HCT116 (cell line): ENCODE measurements at regions not wholly inside any gene's neighbourhood (a gene's known extent, or its start where the extent isn't known, plus 50 kb on each side); places are given as distances from the start of the nearest gene placed in this dataset.

Source experiments
- ATAC-seq: fragments of 200-7000 bp; cut with Tn5 transposase; 2 replicates; pipeline ENCODE4 v1.9.1; 2020; ENCODE audit warnings: mild to moderate bottlenecking, moderate library complexity
- BruUV-seq: library from RNA; stranded (reverse); fragments of 400-500 nt; replicated peaks from 2 replicates; lab custom pipeline; 2021; lab: Mats Ljungman, UMichigan
- CTCF ChIA-PET: fragments of 300-600 bp; sonication (Branson Sonifier 250); formaldehyde crosslinking; loops from one replicate; lab custom pipeline; 2021; ENCODE audit warnings: antibody characterized with exemption; lab: Charles Lee
- POLR2A ChIA-PET: fragments of 300-600, 350-600 bp; sonication (Branson Sonifier 250); formaldehyde crosslinking; loops from one replicate; lab custom pipeline; 2021; ENCODE audit warnings: antibody characterized with exemption; lab: Charles Lee
- RAD21 ChIA-PET, 2 experiments: fragments of 300-600 bp; sonication (Branson Sonifier 250); formaldehyde crosslinking; loops; one replicate each; lab custom pipeline; 2023; ENCODE audit warnings: low total read pairs in 2 of 2; ENCODE audit not compliant: uncharacterized antibody in 2 of 2, unreplicated experiment in 2 of 2, low non-redundant PET in 1 of 2; lab: Charles Lee
- DNase-seq: peaks from one replicate; pipeline ENCODE4 v3.0.0-alpha.2; 2010; ENCODE audit warnings: low read depth, low spot score
- H2AFZ ChIP-seq: fragments of 200-600 bp; shearing (Covaris generic), sonication (generic); 2 replicates; pipeline ENCODE4 v1.6.1; 2017; ENCODE audit warnings: low read depth, mixed run types, mixed read lengths, antibody characterized with exemption, low read length; ENCODE audit not compliant: poor library complexity, severe bottlenecking
- H3K27ac ChIP-seq: 2 replicates; pipeline ENCODE4 v1.5.1; 2012; ENCODE audit warnings: low read depth, low read length
- H3K27me3 ChIP-seq: fragments of 200-600 bp; sonication (generic); 2 replicates; pipeline ENCODE4 v1.6.1; 2016; ENCODE audit warnings: mixed run types, low read length, mixed read lengths; ENCODE audit not compliant: insufficient read depth
- H3K36me3 ChIP-seq, 2 experiments: fragments of 200-500 bp in 1 of 2; fragments of 200-600 bp in 1 of 2; sonication (Bioruptor generic) in 1 of 2; sonication (generic) in 1 of 2; 2 replicates each; pipeline versions ENCODE4 v1.5.1 to v1.6.1; 2014 to 2016; ENCODE audit warnings: low read length in 2 of 2, inconsistent platforms in 1 of 2, mixed read lengths in 1 of 2, mixed run types in 1 of 2; ENCODE audit not compliant: insufficient read depth in 2 of 2, control insufficient read depth in 1 of 2
- H3K4me1 ChIP-seq, 2 experiments: fragments of 200-600 bp in 1 of 2; sonication (generic) in 1 of 2; 2 replicates each; pipeline versions ENCODE4 v1.5.1 to v1.6.1; 2012 to 2017; ENCODE audit warnings: low read length in 2 of 2, inconsistent platforms in 1 of 2, mild to moderate bottlenecking in 1 of 2, mixed read lengths in 1 of 2, mixed run types in 1 of 2, moderate library complexity in 1 of 2; ENCODE audit not compliant: insufficient read depth in 2 of 2, control insufficient read depth in 1 of 2
- H3K4me2 ChIP-seq: fragments of 200-600 bp; sonication (generic); 2 replicates; pipeline ENCODE4 v1.6.1; 2017; ENCODE audit warnings: mixed run types, low read length, mixed read lengths
- H3K4me3 ChIP-seq, 2 experiments: fragments of 200-600 bp in 1 of 2; sonication (generic) in 1 of 2; replicated peaks in 1 of 2; 2 replicates each; pipeline ENCODE4 v1.5.1; 2011 to 2016; ENCODE audit warnings: low read length in 2 of 2, control low read depth in 1 of 2, low read depth in 1 of 2, mild to moderate bottlenecking in 1 of 2, mixed read lengths in 1 of 2, mixed run types in 1 of 2
- H3K79me2 ChIP-seq: fragments of 200-600 bp; sonication (generic); 2 replicates; pipeline ENCODE4 v1.6.1; 2017; ENCODE audit warnings: mild to moderate bottlenecking, mixed run types, low read length, moderate library complexity, mixed read lengths; ENCODE audit not compliant: insufficient read depth
- H3K9ac ChIP-seq: fragments of 200-600 bp; sonication (generic); 2 replicates; pipeline ENCODE4 v1.6.1; 2016; ENCODE audit warnings: low read length, mixed read lengths
- H3K9me2 ChIP-seq: fragments of 200-600 bp; sonication (generic), shearing (Covaris generic); 2 replicates; pipeline ENCODE4 v1.6.1; 2017; ENCODE audit warnings: mixed run types, mild to moderate bottlenecking, moderate library complexity; ENCODE audit not compliant: insufficient read depth
- H3K9me3 ChIP-seq, 2 experiments: fragments of 200-500 bp in 1 of 2; fragments of 200-600 bp in 1 of 2; sonication (Bioruptor generic) in 1 of 2; sonication (generic) in 1 of 2; 2 replicates each; pipeline ENCODE4 v1.6.1; 2014 to 2017; ENCODE audit warnings: low read length in 2 of 2, mixed read lengths in 2 of 2, inconsistent platforms in 1 of 2, low read depth in 1 of 2, mild to moderate bottlenecking in 1 of 2, mixed run types in 1 of 2, moderate library complexity in 1 of 2; ENCODE audit not compliant: control insufficient read depth in 1 of 2, insufficient read depth in 1 of 2
- H4K20me1 ChIP-seq: fragments of 200-600 bp; sonication (generic), shearing (Covaris generic); 2 replicates; pipeline ENCODE4 v1.6.1; 2017; ENCODE audit warnings: mixed run types, mild to moderate bottlenecking, moderate library complexity; ENCODE audit not compliant: insufficient read depth
- ELF1 ChIP-seq: IDR thresholded peaks from 2 replicates; pipeline ENCODE4 v1.6.1; 2012; ENCODE audit warnings: low read depth, borderline replicate concordance
- EZH2 ChIP-seq: fragments of 200-600 bp; sonication (generic); IDR thresholded peaks from 2 replicates; pipeline ENCODE4 v1.6.1; 2017; ENCODE audit warnings: antibody characterized with exemption, mixed run types
- EZH2phosphoT487 ChIP-seq: fragments of 200-600 bp; IDR thresholded peaks from 2 replicates; pipeline ENCODE4 v1.6.1; 2018; ENCODE audit warnings: antibody characterized with exemption, borderline replicate concordance
- FOSL1 ChIP-seq: IDR thresholded peaks from 2 replicates; pipeline ENCODE4 v1.6.1; 2012; ENCODE audit warnings: low read depth
- JUND ChIP-seq: IDR thresholded peaks from 2 replicates; pipeline ENCODE4 v1.6.1; 2012
- POLR2A ChIP-seq: IDR thresholded peaks from 2 replicates; pipeline ENCODE4 v1.7.0; 2011; ENCODE audit warnings: borderline replicate concordance; ENCODE audit not compliant: insufficient read depth, insufficient read length; ENCODE audit errors: extremely low read depth
- POLR2AphosphoS5 ChIP-seq: IDR thresholded peaks from 2 replicates; pipeline ENCODE4 v1.6.1; 2011; ENCODE audit warnings: mild to moderate bottlenecking, low read depth, low read length, moderate library complexity
- RAD21 ChIP-seq: IDR thresholded peaks from 2 replicates; pipeline ENCODE4 v1.6.1; 2012; ENCODE audit warnings: low read depth, mild to moderate bottlenecking
- SP1 ChIP-seq: IDR thresholded peaks from 2 replicates; pipeline ENCODE4 v1.6.1; 2012; ENCODE audit warnings: low read depth
- SRF ChIP-seq: IDR thresholded peaks from 2 replicates; pipeline ENCODE4 v1.6.1; 2012; ENCODE audit warnings: low read depth
- YY1 ChIP-seq: IDR thresholded peaks from 2 replicates; pipeline ENCODE4 v1.6.1; 2011; ENCODE audit warnings: low read length, low read depth, moderate library complexity, mild to moderate bottlenecking; ENCODE audit not compliant: insufficient replicate concordance; ENCODE audit errors: extremely low read depth
- intact Hi-C: fragments of 100-400 bp; cut with micrococcal nuclease; formaldehyde crosslinking; loops from 2 replicates; pipeline ENCODE4 v1.10.0; 2022
- TF ChIP-seq, protein P1 (sequence below): IDR thresholded peaks from 2 replicates; pipeline ENCODE4 v1.6.1; 2011; ENCODE audit warnings: mild to moderate bottlenecking, low read length, moderate library complexity; ENCODE audit not compliant: insufficient replicate concordance; ENCODE audit errors: extremely low read depth

DNA sequence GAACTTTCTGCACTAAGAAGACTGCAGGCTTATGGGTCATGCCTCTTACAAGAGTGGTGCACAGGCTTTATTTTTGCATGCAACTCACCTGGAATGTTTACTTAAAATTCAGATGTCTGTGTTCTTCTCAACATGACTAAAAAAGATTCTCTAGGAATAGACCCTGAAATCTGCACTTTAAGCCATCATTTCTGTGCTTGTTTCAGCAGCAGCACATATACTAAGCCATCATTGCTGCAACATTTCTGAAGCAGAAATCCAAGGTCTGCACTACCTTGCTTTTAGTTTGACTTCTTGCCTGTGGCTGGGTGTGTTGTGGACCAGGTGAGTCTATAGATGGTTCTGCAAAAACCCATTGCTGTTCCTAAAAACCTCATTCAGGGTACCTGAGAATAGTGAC is 156.8 kb downstream of the CEP120 start:
- DNase-seq (no peak), ATAC-seq (no peak)
- H3K27ac ChIP-seq = no peak overlapping the region
- H3K9me2 ChIP-seq = no peaks in the 10 kb centered on the region
- H3K9me3 ChIP-seq = no peaks in the 10 kb centered on the region
- ChIA-PET POLR2A (no interaction called here), RAD21 (no interaction called here), CTCF (no interaction called here)
- no TSS peak for BruUV-seq
- H3K4me2 ChIP-seq = no peak overlapping the region
- no peaks in the 10 kb centered on the region for H3K27me3 ChIP-seq
- H3K4me3 ChIP-seq = no peak overlapping the region
- intact Hi-C loops = no loop called here
- H3K79me2 ChIP-seq = no peaks in the 10 kb centered on the region
- no peak for TF ChIP-seq EZH2phosphoT487
- TF ChIP-seq ELF1 = no peak
- TF ChIP-seq RAD21 = no peak
- no peak for TF ChIP-seq JUND
- TF ChIP-seq EZH2 = no peak
- no peak for TF ChIP-seq POLR2AphosphoS5
- TF ChIP-seq FOSL1 = no peak
- TF ChIP-seq, protein P1, sequence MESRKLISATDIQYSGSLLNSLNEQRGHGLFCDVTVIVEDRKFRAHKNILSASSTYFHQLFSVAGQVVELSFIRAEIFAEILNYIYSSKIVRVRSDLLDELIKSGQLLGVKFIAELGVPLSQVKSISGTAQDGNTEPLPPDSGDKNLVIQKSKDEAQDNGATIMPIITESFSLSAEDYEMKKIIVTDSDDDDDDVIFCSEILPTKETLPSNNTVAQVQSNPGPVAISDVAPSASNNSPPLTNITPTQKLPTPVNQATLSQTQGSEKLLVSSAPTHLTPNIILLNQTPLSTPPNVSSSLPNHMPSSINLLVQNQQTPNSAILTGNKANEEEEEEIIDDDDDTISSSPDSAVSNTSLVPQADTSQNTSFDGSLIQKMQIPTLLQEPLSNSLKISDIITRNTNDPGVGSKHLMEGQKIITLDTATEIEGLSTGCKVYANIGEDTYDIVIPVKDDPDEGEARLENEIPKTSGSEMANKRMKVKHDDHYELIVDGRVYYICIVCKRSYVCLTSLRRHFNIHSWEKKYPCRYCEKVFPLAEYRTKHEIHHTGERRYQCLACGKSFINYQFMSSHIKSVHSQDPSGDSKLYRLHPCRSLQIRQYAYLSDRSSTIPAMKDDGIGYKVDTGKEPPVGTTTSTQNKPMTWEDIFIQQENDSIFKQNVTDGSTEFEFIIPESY = no peak
- no peak for TF ChIP-seq POLR2A
- no peak for TF ChIP-seq SP1
- TF ChIP-seq SRF = no peak
- TF ChIP-seq YY1 = no peak
- H3K36me3 ChIP-seq = no peaks in the 10 kb centered on the region
- H3K9ac ChIP-seq = no peak overlapping the region
- no peaks in the 10 kb centered on the region for H4K20me1 ChIP-seq
- H2AFZ ChIP-seq = no peak overlapping the region
- H3K4me1 ChIP-seq = no peaks in the 10 kb centered on the region
